ENCODE measurements at regions not wholly inside any gene's neighbourhood (a gene's known extent, or its start where the extent isn't known, plus 50 kb on each side); places are given as distances from the start of the nearest gene placed in this dataset.
"Not testable (repeated sequence)": the region's sequence is repeated elsewhere in the genome, so short reads cannot be mapped to it uniquely, and the experiment has no call there.

DNA sequence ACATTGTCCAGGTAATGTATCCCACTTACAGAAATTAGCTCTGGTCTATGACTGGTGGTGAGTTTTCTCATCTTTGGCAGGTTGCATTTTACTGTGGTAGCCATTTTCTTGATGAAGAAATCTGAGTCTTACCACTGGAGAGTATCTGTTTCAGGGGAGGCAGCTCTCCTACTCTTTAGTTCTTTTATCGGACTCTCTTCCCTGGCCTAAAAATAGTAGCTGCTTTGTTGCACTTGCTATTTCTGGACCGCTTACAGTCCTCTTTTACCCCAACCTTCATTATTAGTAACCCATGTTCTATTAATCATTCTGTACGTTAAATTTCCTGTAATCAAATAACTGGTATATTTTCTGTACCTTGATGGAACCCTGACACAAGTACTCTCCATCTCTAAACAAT is 720.8 kb downstream of the PLA2G4A start:
- H3K36me3 ChIP-seq (ENCODE audit: control insufficient read depth in 2 of 2, insufficient read depth in 2 of 2, low read length in 1 of 2) = no peaks in the 10 kb centered on the region
- no peaks in the 10 kb centered on the region for H3K4me1 ChIP-seq (ENCODE audit: control insufficient read depth in 2 of 2, insufficient read depth in 2 of 2, low read length in 1 of 2)
- H3K4me3 ChIP-seq (ENCODE audit: low read depth in 1 of 2, low read length in 2 of 2) = no peak overlapping the region
- no peak overlapping the region for H3K27ac ChIP-seq (ENCODE audit: low read depth in 2 of 2, low read length in 1 of 2)
- H3K9me3 ChIP-seq (ENCODE audit: control insufficient read depth in 2 of 2, insufficient read depth in 1 of 2, low read depth in 1 of 2, low read length in 1 of 2) = peaks cover 0 to 3% of the 10 kb centered on the region in 2 donors
- 79 to 85% methylated on average over 3 of the region's 3 CpGs for WGBS, 2 donors
- H3K27me3 ChIP-seq (ENCODE audit: control insufficient read depth in 1 of 2, insufficient read depth in 2 of 2, low read length in 2 of 2) = no peaks in the 10 kb centered on the region

GRCh38 chr1:187551061-187551460 is 722.3 kb downstream of the PLA2G4A start:
- Histone ChIP-seq H3K4me1 (ENCODE audit: control insufficient read depth in 2 of 2, insufficient read depth in 2 of 2, low read length in 1 of 2) (no peaks in the 10 kb centered on the region), H3K36me3 (ENCODE audit: control insufficient read depth in 2 of 2, insufficient read depth in 2 of 2, low read length in 1 of 2) (no peaks in the 10 kb centered on the region), H3K4me3 (ENCODE audit: low read depth in 1 of 2, low read length in 2 of 2) (no peak overlapping the region), H3K27me3 (ENCODE audit: control insufficient read depth in 1 of 2, insufficient read depth in 2 of 2, low read length in 2 of 2) (no peaks in the 10 kb centered on the region), H3K9me3 (ENCODE audit: control insufficient read depth in 2 of 2, insufficient read depth in 1 of 2, low read depth in 1 of 2, low read length in 1 of 2) (peaks cover 0 to 3% of the 10 kb centered on the region in 2 donors), H3K27ac (ENCODE audit: low read depth in 2 of 2, low read length in 1 of 2) (no peak overlapping the region)
- 94 to 95% methylated on average over 20 of the region's 20 CpGs for WGBS, 2 donors

- Histone ChIP-seq H3K4me1 (ENCODE audit: control insufficient read depth in 2 of 2, insufficient read depth in 2 of 2, low read length in 1 of 2) (no peaks in the 10 kb centered on the region), H3K27ac (ENCODE audit: low read depth in 2 of 2, low read length in 1 of 2) (no peak overlapping the region), H3K4me3 (ENCODE audit: low read depth in 1 of 2, low read length in 2 of 2) (no peak overlapping the region), H3K9me3 (ENCODE audit: control insufficient read depth in 2 of 2, insufficient read depth in 1 of 2, low read depth in 1 of 2, low read length in 1 of 2) (no peaks in the 10 kb centered on the region), H3K27me3 (ENCODE audit: control insufficient read depth in 1 of 2, insufficient read depth in 2 of 2, low read length in 2 of 2) (no peaks in the 10 kb centered on the region), H3K36me3 (ENCODE audit: control insufficient read depth in 2 of 2, insufficient read depth in 2 of 2, low read length in 1 of 2) (no peaks in the 10 kb centered on the region)
- WGBS, 2 donors = 68 to 87% methylated on average over 3 of the region's 3 CpGs
Observed at GRCh38 chr1:187563191-187563590, 734.4 kb downstream of the PLA2G4A start.

DNA sequence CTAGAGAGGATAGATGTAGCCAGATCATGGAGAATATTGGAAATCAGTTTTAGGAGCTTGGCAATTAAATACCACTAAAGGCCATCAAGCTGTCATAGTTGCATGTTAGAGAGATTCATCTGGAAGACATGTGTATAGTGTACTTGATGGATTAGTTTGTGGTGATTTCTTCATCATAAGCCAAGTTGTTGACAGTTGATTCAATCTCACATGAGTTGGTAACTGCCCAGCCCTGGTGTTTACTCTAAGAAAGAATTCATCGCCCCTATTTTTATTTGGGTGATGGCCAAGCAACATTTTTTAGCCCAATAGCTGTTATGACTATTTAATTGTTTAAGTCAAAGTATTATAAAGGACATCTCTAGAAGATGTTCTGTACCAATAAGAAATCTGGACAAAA is 737.6 kb downstream of the PLA2G4A start:
- Histone ChIP-seq H3K4me1 (ENCODE audit: control insufficient read depth in 2 of 2, insufficient read depth in 2 of 2, low read length in 1 of 2) (no peaks in the 10 kb centered on the region), H3K27me3 (ENCODE audit: control insufficient read depth in 1 of 2, insufficient read depth in 2 of 2, low read length in 2 of 2) (no peaks in the 10 kb centered on the region), H3K27ac (ENCODE audit: low read depth in 2 of 2, low read length in 1 of 2) (no peak overlapping the region), H3K4me3 (ENCODE audit: low read depth in 1 of 2, low read length in 2 of 2) (no peak overlapping the region), H3K9me3 (ENCODE audit: control insufficient read depth in 2 of 2, insufficient read depth in 1 of 2, low read depth in 1 of 2, low read length in 1 of 2) (no peaks in the 10 kb centered on the region), H3K36me3 (ENCODE audit: control insufficient read depth in 2 of 2, insufficient read depth in 2 of 2, low read length in 1 of 2) (no peaks in the 10 kb centered on the region)
- WGBS, 2 donors = 56 to 80% methylated on average over 1 of the region's 1 CpG

- Histone ChIP-seq H3K4me3 (ENCODE audit: low read depth in 1 of 2, low read length in 2 of 2) (no peak overlapping the region), H3K27me3 (ENCODE audit: control insufficient read depth in 1 of 2, insufficient read depth in 2 of 2, low read length in 2 of 2) (no peaks in the 10 kb centered on the region), H3K9me3 (ENCODE audit: control insufficient read depth in 2 of 2, insufficient read depth in 1 of 2, low read depth in 1 of 2, low read length in 1 of 2) (no peaks in the 10 kb centered on the region), H3K4me1 (ENCODE audit: control insufficient read depth in 2 of 2, insufficient read depth in 2 of 2, low read length in 1 of 2) (no peaks in the 10 kb centered on the region), H3K27ac (ENCODE audit: low read depth in 2 of 2, low read length in 1 of 2) (no peak overlapping the region), H3K36me3 (ENCODE audit: control insufficient read depth in 2 of 2, insufficient read depth in 2 of 2, low read length in 1 of 2) (no peaks in the 10 kb centered on the region)
- WGBS, 2 donors = 75 to 76% methylated on average over 2 of the region's 2 CpGs
Observed at GRCh38 chr1:187568067-187568466, 739.3 kb downstream of the PLA2G4A start.

- Histone ChIP-seq H3K27me3 (ENCODE audit: control insufficient read depth in 1 of 2, insufficient read depth in 2 of 2, low read length in 2 of 2) (no peaks in the 10 kb centered on the region), H3K4me3 (ENCODE audit: low read depth in 1 of 2, low read length in 2 of 2) (no peak overlapping the region), H3K9me3 (ENCODE audit: control insufficient read depth in 2 of 2, insufficient read depth in 1 of 2, low read depth in 1 of 2, low read length in 1 of 2) (no peaks in the 10 kb centered on the region), H3K36me3 (ENCODE audit: control insufficient read depth in 2 of 2, insufficient read depth in 2 of 2, low read length in 1 of 2) (no peaks in the 10 kb centered on the region), H3K4me1 (ENCODE audit: control insufficient read depth in 2 of 2, insufficient read depth in 2 of 2, low read length in 1 of 2) (no peaks in the 10 kb centered on the region), H3K27ac (ENCODE audit: low read depth in 2 of 2, low read length in 1 of 2) (no peak overlapping the region)
- 92 to 95% methylated on average over 2 of the region's 2 CpGs for WGBS, 2 donors
Observed at GRCh38 chr1:187570166-187570565, 741.4 kb downstream of the PLA2G4A start.

GRCh38 chr1:187577610-187578009 is 748.9 kb downstream of the PLA2G4A start:
- Histone ChIP-seq H3K4me1 (ENCODE audit: control insufficient read depth in 2 of 2, insufficient read depth in 2 of 2, low read length in 1 of 2) (no peaks in the 10 kb centered on the region), H3K27me3 (ENCODE audit: control insufficient read depth in 1 of 2, insufficient read depth in 2 of 2, low read length in 2 of 2) (no peaks in the 10 kb centered on the region), H3K27ac (ENCODE audit: low read depth in 2 of 2, low read length in 1 of 2) (no peak overlapping the region), H3K36me3 (ENCODE audit: control insufficient read depth in 2 of 2, insufficient read depth in 2 of 2, low read length in 1 of 2) (no peaks in the 10 kb centered on the region), H3K4me3 (ENCODE audit: low read depth in 1 of 2, low read length in 2 of 2) (no peak overlapping the region), H3K9me3 (ENCODE audit: control insufficient read depth in 2 of 2, insufficient read depth in 1 of 2, low read depth in 1 of 2, low read length in 1 of 2) (no peaks in the 10 kb centered on the region)
- WGBS, 2 donors = 52 to 57% methylated on average over 1 of the region's 1 CpG

GRCh38 chr1:187588917-187589316 is 760.2 kb downstream of the PLA2G4A start:
- 86 to 88% methylated on average over 3 of the region's 3 CpGs for WGBS, 2 donors
- Histone ChIP-seq H3K4me1 (ENCODE audit: control insufficient read depth in 2 of 2, insufficient read depth in 2 of 2, low read length in 1 of 2) (no peaks in the 10 kb centered on the region), H3K9me3 (ENCODE audit: control insufficient read depth in 2 of 2, insufficient read depth in 1 of 2, low read depth in 1 of 2, low read length in 1 of 2) (no peaks in the 10 kb centered on the region), H3K27me3 (ENCODE audit: control insufficient read depth in 1 of 2, insufficient read depth in 2 of 2, low read length in 2 of 2) (no peaks in the 10 kb centered on the region), H3K4me3 (ENCODE audit: low read depth in 1 of 2, low read length in 2 of 2) (no peak overlapping the region), H3K27ac (ENCODE audit: low read depth in 2 of 2, low read length in 1 of 2) (no peak overlapping the region), H3K36me3 (ENCODE audit: control insufficient read depth in 2 of 2, insufficient read depth in 2 of 2, low read length in 1 of 2) (no peaks in the 10 kb centered on the region)

GRCh38 chr1:187605736-187606135 is 777.0 kb downstream of the PLA2G4A start:
- Histone ChIP-seq H3K4me1 (ENCODE audit: control insufficient read depth in 2 of 2, insufficient read depth in 2 of 2, low read length in 1 of 2) (no peaks in the 10 kb centered on the region), H3K27ac (ENCODE audit: low read depth in 2 of 2, low read length in 1 of 2) (no peak overlapping the region), H3K4me3 (ENCODE audit: low read depth in 1 of 2, low read length in 2 of 2) (no peak overlapping the region)

GRCh38 chr1:187615853-187616735 is 787.3 kb downstream of the PLA2G4A start:
- H3K27me3 ChIP-seq (ENCODE audit: control insufficient read depth in 1 of 2, insufficient read depth in 2 of 2, low read length in 2 of 2); H3K4me1 ChIP-seq (ENCODE audit: control insufficient read depth in 2 of 2, insufficient read depth in 2 of 2, low read length in 1 of 2); H3K9me3 ChIP-seq (ENCODE audit: control insufficient read depth in 2 of 2, insufficient read depth in 1 of 2, low read depth in 1 of 2, low read length in 1 of 2); H3K36me3 ChIP-seq (ENCODE audit: control insufficient read depth in 2 of 2, insufficient read depth in 2 of 2, low read length in 1 of 2); H3K4me3 ChIP-seq (ENCODE audit: low read depth in 1 of 2, low read length in 2 of 2); H3K27ac ChIP-seq (ENCODE audit: low read depth in 2 of 2, low read length in 1 of 2): not testable (repeated sequence)
- 94 to 95% methylated on average over 52 to 55 of the region's 55 CpGs for WGBS, 2 donors

More at GRCh38 chr1:187605736-187606135, 777.0 kb downstream of the PLA2G4A start:
- H3K27me3 ChIP-seq (ENCODE audit: control insufficient read depth in 1 of 2, insufficient read depth in 2 of 2, low read length in 2 of 2) = no peaks in the 10 kb centered on the region
- no peaks in the 10 kb centered on the region for H3K36me3 ChIP-seq (ENCODE audit: control insufficient read depth in 2 of 2, insufficient read depth in 2 of 2, low read length in 1 of 2)
- no peaks in the 10 kb centered on the region for H3K9me3 ChIP-seq (ENCODE audit: control insufficient read depth in 2 of 2, insufficient read depth in 1 of 2, low read depth in 1 of 2, low read length in 1 of 2)
